WTC11 (cell line): ENCODE measurements at regions not wholly inside any gene's neighbourhood (a gene's known extent, or its start where the extent isn't known, plus 50 kb on each side); places are given as distances from the start of the nearest gene placed in this dataset.

Source experiments
- ATAC-seq: fragments of 200-7000 bp; cut with Tn5 transposase; 2 replicates; pipeline ENCODE4 v1.10.0; 2021; ENCODE audit warnings: mild to moderate bottlenecking, moderate library complexity
- CTCF ChIA-PET: fragments of 300-600 bp; sonication (Branson Sonifier 250); formaldehyde crosslinking; loops from one replicate; lab custom pipeline; 2021; ENCODE audit warnings: antibody characterized with exemption; lab: Charles Lee
- POLR2A ChIA-PET: fragments of 350-600 bp; sonication (Branson Sonifier 250); formaldehyde crosslinking; loops from one replicate; lab custom pipeline; 2021; ENCODE audit warnings: antibody characterized with exemption; lab: Charles Lee
- DNase-seq: peaks from one replicate; pipeline ENCODE4 v3.0.0; 2021; ENCODE audit warnings: low spot score
- H3K27ac Mint-ChIP-seq: 2 replicates; pipeline ENCODE4 v1.8.0; 2021; ENCODE audit warnings: mixed read lengths
- H3K27me3 Mint-ChIP-seq: 2 replicates; pipeline ENCODE4 v1.8.0; 2021; ENCODE audit warnings: low read depth, mild to moderate bottlenecking, moderate library complexity, mixed read lengths
- H3K36me3 Mint-ChIP-seq: 2 replicates; pipeline ENCODE4 v1.8.0; 2021; ENCODE audit warnings: mixed read lengths
- H3K4me1 Mint-ChIP-seq: 2 replicates; pipeline ENCODE4 v1.8.0; 2022; ENCODE audit warnings: mixed read lengths
- H3K4me3 Mint-ChIP-seq: 2 replicates; pipeline ENCODE4 v1.8.0; 2021; ENCODE audit warnings: mild to moderate bottlenecking, moderate library complexity, mixed read lengths
- H3K9me3 Mint-ChIP-seq: 2 replicates; pipeline ENCODE4 v1.8.0; 2021; ENCODE audit warnings: mixed read lengths
- FOXP1 ChIP-seq: sonication (generic); formaldehyde crosslinking; IDR thresholded peaks from 2 replicates; pipeline ENCODE4 v1.8.0; 2022; ENCODE audit warnings: missing genetic modification reagents, mild to moderate bottlenecking, moderate library complexity, borderline replicate concordance
- GABPB1 ChIP-seq: sonication (generic); formaldehyde crosslinking; IDR thresholded peaks from 2 replicates; pipeline ENCODE4 v1.8.1; 2023; ENCODE audit warnings: mild to moderate bottlenecking, missing genetic modification reagents
- GTF2I ChIP-seq: fragments of 250-450 bp; sonication (Bioruptor Pico); conservative IDR thresholded peaks from 2 replicates; pipeline ENCODE4 v1.4.0; 2021; ENCODE audit warnings: mild to moderate bottlenecking
- HMGA2 ChIP-seq: fragments of 250-450 bp; sonication (Bioruptor Pico); IDR thresholded peaks from 2 replicates; pipeline ENCODE4 v1.4.0; 2021; ENCODE audit warnings: mild to moderate bottlenecking, moderate library complexity
- IRF2 ChIP-seq: sonication (generic); formaldehyde crosslinking; IDR thresholded peaks from 2 replicates; pipeline ENCODE4 v1.8.0; 2022; ENCODE audit warnings: low read depth, missing genetic modification reagents, borderline replicate concordance
- JAZF1 ChIP-seq: fragments of 250-450 bp; sonication (Bioruptor Pico); IDR thresholded peaks from 2 replicates; pipeline ENCODE4 v1.9.0; 2021; ENCODE audit warnings: moderate library complexity, mild to moderate bottlenecking, inconsistent platforms
- KAT7 ChIP-seq: sonication (generic); formaldehyde crosslinking; IDR thresholded peaks from 2 replicates; pipeline ENCODE4 v1.8.1; 2023; ENCODE audit warnings: missing genetic modification reagents, mild to moderate bottlenecking, borderline replicate concordance
- MYBL2 ChIP-seq: sonication (generic); formaldehyde crosslinking; IDR thresholded peaks from 2 replicates; pipeline ENCODE4 v1.8.1; 2023; ENCODE audit warnings: mild to moderate bottlenecking, moderate library complexity, missing genetic modification reagents
- NFATC4 ChIP-seq: fragments of 250-450 bp; sonication (Bioruptor Pico); IDR thresholded peaks from 2 replicates; pipeline ENCODE4 v1.9.0; 2021; ENCODE audit warnings: mild to moderate bottlenecking
- NFE2L1 ChIP-seq: sonication (generic); formaldehyde crosslinking; IDR thresholded peaks from 2 replicates; pipeline ENCODE4 v1.8.1; 2023; ENCODE audit warnings: missing genetic modification reagents
- OVOL2 ChIP-seq: fragments of 250-450 bp; sonication (Bioruptor Pico); IDR thresholded peaks from 2 replicates; pipeline ENCODE4 v1.9.0; 2021; ENCODE audit warnings: mild to moderate bottlenecking, borderline replicate concordance
- TCF7 ChIP-seq: sonication (generic); formaldehyde crosslinking; IDR thresholded peaks from 2 replicates; pipeline ENCODE4 v1.8.0; 2022; ENCODE audit warnings: mild to moderate bottlenecking, low read depth, missing genetic modification reagents, moderate library complexity
- TP53 ChIP-seq: sonication (generic); formaldehyde crosslinking; IDR thresholded peaks from 2 replicates; pipeline ENCODE4 v1.8.1; 2023; ENCODE audit warnings: mild to moderate bottlenecking, missing genetic modification reagents
- ZNF232 ChIP-seq: sonication (generic); formaldehyde crosslinking; IDR thresholded peaks from 2 replicates; pipeline ENCODE4 v1.8.0; 2022; ENCODE audit warnings: mild to moderate bottlenecking, missing genetic modification reagents
- ZNF423 ChIP-seq: fragments of 250-450 bp; sonication (Bioruptor Pico); IDR thresholded peaks from 2 replicates; pipeline ENCODE4 v2.1.2; 2022; ENCODE audit warnings: mild to moderate bottlenecking, moderate library complexity
- TF ChIP-seq, protein P1 (sequence below): sonication (generic); formaldehyde crosslinking; IDR thresholded peaks from 2 replicates; pipeline ENCODE4 v1.8.0; 2023; ENCODE audit warnings: missing genetic modification reagents
- TF ChIP-seq, protein P2 (sequence below): fragments of 250-450 bp; sonication (Bioruptor Pico); IDR thresholded peaks from 2 replicates; pipeline ENCODE4 v1.9.0; 2021; ENCODE audit warnings: mild to moderate bottlenecking
- TF ChIP-seq, protein P3 (sequence below): sonication (generic); formaldehyde crosslinking; IDR thresholded peaks from 2 replicates; pipeline ENCODE4 v1.8.0; 2022; ENCODE audit warnings: missing genetic modification reagents
- TF ChIP-seq, protein P4 (sequence below): sonication (generic); formaldehyde crosslinking; conservative IDR thresholded peaks from 2 replicates; pipeline ENCODE4 v1.8.1; 2022; ENCODE audit warnings: mild to moderate bottlenecking, missing genetic modification reagents
- TF ChIP-seq, protein P5 (sequence below): sonication (generic); formaldehyde crosslinking; IDR thresholded peaks from 2 replicates; pipeline ENCODE4 v1.8.0; 2022; ENCODE audit warnings: mild to moderate bottlenecking, missing genetic modification reagents
- TF ChIP-seq, protein P6 (sequence below): sonication (generic); formaldehyde crosslinking; IDR thresholded peaks from 2 replicates; pipeline ENCODE4 v1.8.1; 2022; ENCODE audit warnings: mild to moderate bottlenecking, moderate library complexity, missing genetic modification reagents

DNA sequence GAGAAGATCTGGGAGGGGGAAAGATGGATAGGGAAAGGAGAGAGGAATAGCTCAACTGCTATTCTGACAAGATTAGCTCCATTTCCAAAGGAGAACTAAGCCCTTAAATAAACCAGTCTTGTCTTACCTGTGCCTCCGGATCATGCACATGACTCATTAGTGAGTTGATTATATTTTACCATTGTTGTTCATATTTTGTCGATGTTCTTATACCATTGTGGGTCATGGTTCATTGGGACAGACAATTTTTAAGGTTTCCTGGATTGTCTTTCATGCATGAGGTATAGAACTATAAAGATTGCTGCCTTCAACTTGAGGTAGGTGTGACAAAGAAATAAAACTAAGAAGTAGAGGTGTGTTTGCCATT lies 243.0 kb upstream of the ATP2B1 start (continued):
- TF ChIP-seq, protein P1, sequence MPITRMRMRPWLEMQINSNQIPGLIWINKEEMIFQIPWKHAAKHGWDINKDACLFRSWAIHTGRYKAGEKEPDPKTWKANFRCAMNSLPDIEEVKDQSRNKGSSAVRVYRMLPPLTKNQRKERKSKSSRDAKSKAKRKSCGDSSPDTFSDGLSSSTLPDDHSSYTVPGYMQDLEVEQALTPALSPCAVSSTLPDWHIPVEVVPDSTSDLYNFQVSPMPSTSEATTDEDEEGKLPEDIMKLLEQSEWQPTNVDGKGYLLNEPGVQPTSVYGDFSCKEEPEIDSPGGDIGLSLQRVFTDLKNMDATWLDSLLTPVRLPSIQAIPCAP (CRISPR knock-in tag): no peak
- no peak for TF ChIP-seq IRF2
- TF ChIP-seq FOXP1 (CRISPR knock-in tag): no peak

DNA sequence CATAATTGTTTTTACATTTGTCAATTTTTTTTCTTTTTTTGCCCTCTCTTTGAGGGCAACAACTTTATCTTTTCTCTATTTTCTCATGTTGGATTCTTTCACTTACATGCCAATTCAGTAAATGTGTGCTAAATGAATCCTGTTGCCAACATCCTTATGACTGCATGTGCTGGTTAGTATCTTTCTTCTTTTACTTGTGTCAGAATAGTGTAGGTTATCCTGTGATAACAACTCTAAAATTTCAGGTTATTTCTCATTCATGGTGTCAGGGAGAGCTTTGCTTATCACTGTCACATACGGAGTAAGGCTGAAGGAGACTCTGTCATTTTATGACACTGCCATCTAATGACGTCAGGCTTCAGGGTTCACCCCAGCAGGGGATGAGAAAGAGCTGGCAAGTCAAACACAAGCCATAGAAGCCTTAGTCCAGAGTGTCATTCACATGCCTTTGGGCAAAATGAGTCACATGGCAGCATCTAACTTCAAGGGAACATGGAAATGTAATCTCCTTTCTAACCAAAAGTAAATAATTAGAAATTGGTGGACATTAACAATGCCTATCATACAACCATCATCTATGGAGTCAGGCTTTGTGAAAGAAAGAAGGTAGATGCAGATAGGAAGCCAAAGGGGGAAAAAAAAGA lies 242.5 kb upstream of the ATP2B1 start:
- CTCF ChIA-PET: no interaction called here
- H3K4me3 Mint-ChIP-seq: no peak overlapping the region

DNA sequence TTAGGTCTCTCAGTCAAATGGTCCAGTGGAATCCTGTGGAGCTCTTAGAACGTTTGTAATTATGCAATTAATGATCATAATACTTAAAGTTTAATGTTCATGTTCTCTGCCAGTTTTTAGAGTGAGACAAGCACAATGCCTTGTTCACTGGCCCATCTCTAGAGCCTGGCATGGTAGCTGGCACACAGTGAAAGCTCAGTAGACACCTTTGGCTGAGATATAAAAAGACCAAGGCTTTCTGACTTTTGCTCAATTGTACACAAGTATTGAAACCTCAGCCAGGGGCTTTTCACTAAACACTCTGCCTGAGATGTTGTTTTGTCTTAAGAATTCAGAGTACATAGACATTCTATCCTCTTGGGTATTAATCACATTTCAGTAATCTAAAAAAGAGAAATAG lies 241.8 kb upstream of the ATP2B1 start:
- peaks cover 30% of the 10 kb centered on the region for H3K4me1 Mint-ChIP-seq
- no peaks in the 10 kb centered on the region for H3K36me3 Mint-ChIP-seq
- no peaks in the 10 kb centered on the region for H3K9me3 Mint-ChIP-seq
- TF ChIP-seq ZNF232 (CRISPR knock-in tag) (no peak), ZNF423 (no peak)
- TF ChIP-seq, protein P2, sequence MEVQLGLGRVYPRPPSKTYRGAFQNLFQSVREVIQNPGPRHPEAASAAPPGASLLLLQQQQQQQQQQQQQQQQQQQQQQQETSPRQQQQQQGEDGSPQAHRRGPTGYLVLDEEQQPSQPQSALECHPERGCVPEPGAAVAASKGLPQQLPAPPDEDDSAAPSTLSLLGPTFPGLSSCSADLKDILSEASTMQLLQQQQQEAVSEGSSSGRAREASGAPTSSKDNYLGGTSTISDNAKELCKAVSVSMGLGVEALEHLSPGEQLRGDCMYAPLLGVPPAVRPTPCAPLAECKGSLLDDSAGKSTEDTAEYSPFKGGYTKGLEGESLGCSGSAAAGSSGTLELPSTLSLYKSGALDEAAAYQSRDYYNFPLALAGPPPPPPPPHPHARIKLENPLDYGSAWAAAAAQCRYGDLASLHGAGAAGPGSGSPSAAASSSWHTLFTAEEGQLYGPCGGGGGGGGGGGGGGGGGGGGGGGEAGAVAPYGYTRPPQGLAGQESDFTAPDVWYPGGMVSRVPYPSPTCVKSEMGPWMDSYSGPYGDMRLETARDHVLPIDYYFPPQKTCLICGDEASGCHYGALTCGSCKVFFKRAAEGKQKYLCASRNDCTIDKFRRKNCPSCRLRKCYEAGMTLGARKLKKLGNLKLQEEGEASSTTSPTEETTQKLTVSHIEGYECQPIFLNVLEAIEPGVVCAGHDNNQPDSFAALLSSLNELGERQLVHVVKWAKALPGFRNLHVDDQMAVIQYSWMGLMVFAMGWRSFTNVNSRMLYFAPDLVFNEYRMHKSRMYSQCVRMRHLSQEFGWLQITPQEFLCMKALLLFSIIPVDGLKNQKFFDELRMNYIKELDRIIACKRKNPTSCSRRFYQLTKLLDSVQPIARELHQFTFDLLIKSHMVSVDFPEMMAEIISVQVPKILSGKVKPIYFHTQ (CRISPR knock-in tag): no peak
- ChIA-PET POLR2A (no interaction called here), CTCF (no interaction called here)
- DNase-seq (no peak), ATAC-seq (no peak)
- no peak overlapping the region for H3K27ac Mint-ChIP-seq
- no peaks in the 10 kb centered on the region for H3K27me3 Mint-ChIP-seq
- H3K4me3 Mint-ChIP-seq: no peak overlapping the region

More for the DNA sequence above, 242.5 kb upstream of the ATP2B1 start:
- DNase-seq (no peak), ATAC-seq (no peak)
- Mint-ChIP-seq H3K27me3 (no peaks in the 10 kb centered on the region), H3K9me3 (no peaks in the 10 kb centered on the region), H3K36me3 (no peaks in the 10 kb centered on the region), H3K4me1 (peaks cover 30% of the 10 kb centered on the region), H3K27ac (no peak overlapping the region)
- TF ChIP-seq GTF2I (CRISPR knock-in tag) (no peak), GABPB1 (CRISPR knock-in tag) (no peak), KAT7 (CRISPR knock-in tag) (no peak), MYBL2 (CRISPR knock-in tag) (no peak), JAZF1 (CRISPR knock-in tag) (no peak), NFATC4 (CRISPR knock-in tag) (no peak), HMGA2 (CRISPR knock-in tag) (no peak), TCF7 (no peak), NFE2L1 (CRISPR knock-in tag) (no peak), OVOL2 (CRISPR knock-in tag) (no peak), TP53 (CRISPR knock-in tag) (no peak), IRF2 (no peak)
- TF ChIP-seq, protein P3, sequence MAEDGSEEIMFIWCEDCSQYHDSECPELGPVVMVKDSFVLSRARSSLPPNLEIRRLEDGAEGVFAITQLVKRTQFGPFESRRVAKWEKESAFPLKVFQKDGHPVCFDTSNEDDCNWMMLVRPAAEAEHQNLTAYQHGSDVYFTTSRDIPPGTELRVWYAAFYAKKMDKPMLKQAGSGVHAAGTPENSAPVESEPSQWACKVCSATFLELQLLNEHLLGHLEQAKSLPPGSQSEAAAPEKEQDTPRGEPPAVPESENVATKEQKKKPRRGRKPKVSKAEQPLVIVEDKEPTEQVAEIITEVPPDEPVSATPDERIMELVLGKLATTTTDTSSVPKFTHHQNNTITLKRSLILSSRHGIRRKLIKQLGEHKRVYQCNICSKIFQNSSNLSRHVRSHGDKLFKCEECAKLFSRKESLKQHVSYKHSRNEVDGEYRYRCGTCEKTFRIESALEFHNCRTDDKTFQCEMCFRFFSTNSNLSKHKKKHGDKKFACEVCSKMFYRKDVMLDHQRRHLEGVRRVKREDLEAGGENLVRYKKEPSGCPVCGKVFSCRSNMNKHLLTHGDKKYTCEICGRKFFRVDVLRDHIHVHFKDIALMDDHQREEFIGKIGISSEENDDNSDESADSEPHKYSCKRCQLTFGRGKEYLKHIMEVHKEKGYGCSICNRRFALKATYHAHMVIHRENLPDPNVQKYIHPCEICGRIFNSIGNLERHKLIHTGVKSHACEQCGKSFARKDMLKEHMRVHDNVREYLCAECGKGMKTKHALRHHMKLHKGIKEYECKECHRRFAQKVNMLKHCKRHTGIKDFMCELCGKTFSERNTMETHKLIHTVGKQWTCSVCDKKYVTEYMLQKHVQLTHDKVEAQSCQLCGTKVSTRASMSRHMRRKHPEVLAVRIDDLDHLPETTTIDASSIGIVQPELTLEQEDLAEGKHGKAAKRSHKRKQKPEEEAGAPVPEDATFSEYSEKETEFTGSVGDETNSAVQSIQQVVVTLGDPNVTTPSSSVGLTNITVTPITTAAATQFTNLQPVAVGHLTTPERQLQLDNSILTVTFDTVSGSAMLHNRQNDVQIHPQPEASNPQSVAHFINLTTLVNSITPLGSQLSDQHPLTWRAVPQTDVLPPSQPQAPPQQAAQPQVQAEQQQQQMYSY: no peak
- TF ChIP-seq, protein P4, sequence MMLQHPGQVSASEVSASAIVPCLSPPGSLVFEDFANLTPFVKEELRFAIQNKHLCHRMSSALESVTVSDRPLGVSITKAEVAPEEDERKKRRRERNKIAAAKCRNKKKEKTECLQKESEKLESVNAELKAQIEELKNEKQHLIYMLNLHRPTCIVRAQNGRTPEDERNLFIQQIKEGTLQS (CRISPR knock-in tag): no peak
- TF ChIP-seq, protein P5, sequence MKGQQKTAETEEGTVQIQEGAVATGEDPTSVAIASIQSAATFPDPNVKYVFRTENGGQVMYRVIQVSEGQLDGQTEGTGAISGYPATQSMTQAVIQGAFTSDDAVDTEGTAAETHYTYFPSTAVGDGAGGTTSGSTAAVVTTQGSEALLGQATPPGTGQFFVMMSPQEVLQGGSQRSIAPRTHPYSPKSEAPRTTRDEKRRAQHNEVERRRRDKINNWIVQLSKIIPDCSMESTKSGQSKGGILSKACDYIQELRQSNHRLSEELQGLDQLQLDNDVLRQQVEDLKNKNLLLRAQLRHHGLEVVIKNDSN (CRISPR knock-in tag): no peak
- TF ChIP-seq, protein P6, sequence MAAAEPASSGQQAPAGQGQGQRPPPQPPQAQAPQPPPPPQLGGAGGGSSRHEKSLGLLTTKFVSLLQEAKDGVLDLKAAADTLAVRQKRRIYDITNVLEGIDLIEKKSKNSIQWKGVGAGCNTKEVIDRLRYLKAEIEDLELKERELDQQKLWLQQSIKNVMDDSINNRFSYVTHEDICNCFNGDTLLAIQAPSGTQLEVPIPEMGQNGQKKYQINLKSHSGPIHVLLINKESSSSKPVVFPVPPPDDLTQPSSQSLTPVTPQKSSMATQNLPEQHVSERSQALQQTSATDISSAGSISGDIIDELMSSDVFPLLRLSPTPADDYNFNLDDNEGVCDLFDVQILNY (CRISPR knock-in tag): no peak
- POLR2A ChIA-PET: no interaction called here
